ACC112 (cell line): ENCODE measurements at regions not wholly inside any gene's neighbourhood (a gene's known extent, or its start where the extent isn't known, plus 50 kb on each side); places are given as distances from the start of the nearest gene placed in this dataset.

Experiments used
- H2AFZ ChIP-seq: fragments of 200-600 bp; sonication (generic); one replicate; pipeline ENCODE4 v1.6.0; 2017; ENCODE audit warnings: antibody characterized with exemption, low read length; ENCODE audit not compliant: unreplicated experiment
- H3K27ac ChIP-seq: fragments of 200-600 bp; sonication (generic); 2 replicates; pipeline ENCODE4 v1.5.1; 2014; ENCODE audit warnings: low read depth, mild to moderate bottlenecking, antibody characterized with exemption, low read length, moderate library complexity
- H3K27me3 ChIP-seq: fragments of 200-600 bp; sonication (generic); 2 replicates; pipeline ENCODE4 v1.6.1; 2014; ENCODE audit warnings: mild to moderate bottlenecking, antibody characterized with exemption, low read length, moderate library complexity, mixed read lengths; ENCODE audit not compliant: insufficient read depth
- H3K36me3 ChIP-seq: fragments of 200-600 bp; sonication (generic); 2 replicates; pipeline ENCODE4 v1.6.1; 2016; ENCODE audit warnings: mild to moderate bottlenecking, antibody characterized with exemption, low read length, moderate library complexity, mixed read lengths; ENCODE audit not compliant: insufficient read depth
- H3K4me1 ChIP-seq: fragments of 200-600 bp; sonication (generic); one replicate; pipeline ENCODE4 v1.6.1; 2016; ENCODE audit warnings: low read length, mixed read lengths; ENCODE audit not compliant: insufficient read depth, unreplicated experiment, control insufficient read depth
- H3K4me3 ChIP-seq: fragments of 200-600 bp; sonication (generic); 2 replicates; pipeline ENCODE4 v1.5.1; 2014; ENCODE audit warnings: mild to moderate bottlenecking, low read depth, low read length
- H3K79me2 ChIP-seq: fragments of 200-600 bp; sonication (generic); one replicate; pipeline ENCODE4 v1.6.0; 2016; ENCODE audit warnings: low read length; ENCODE audit not compliant: control insufficient read depth, unreplicated experiment, insufficient read depth

DNA sequence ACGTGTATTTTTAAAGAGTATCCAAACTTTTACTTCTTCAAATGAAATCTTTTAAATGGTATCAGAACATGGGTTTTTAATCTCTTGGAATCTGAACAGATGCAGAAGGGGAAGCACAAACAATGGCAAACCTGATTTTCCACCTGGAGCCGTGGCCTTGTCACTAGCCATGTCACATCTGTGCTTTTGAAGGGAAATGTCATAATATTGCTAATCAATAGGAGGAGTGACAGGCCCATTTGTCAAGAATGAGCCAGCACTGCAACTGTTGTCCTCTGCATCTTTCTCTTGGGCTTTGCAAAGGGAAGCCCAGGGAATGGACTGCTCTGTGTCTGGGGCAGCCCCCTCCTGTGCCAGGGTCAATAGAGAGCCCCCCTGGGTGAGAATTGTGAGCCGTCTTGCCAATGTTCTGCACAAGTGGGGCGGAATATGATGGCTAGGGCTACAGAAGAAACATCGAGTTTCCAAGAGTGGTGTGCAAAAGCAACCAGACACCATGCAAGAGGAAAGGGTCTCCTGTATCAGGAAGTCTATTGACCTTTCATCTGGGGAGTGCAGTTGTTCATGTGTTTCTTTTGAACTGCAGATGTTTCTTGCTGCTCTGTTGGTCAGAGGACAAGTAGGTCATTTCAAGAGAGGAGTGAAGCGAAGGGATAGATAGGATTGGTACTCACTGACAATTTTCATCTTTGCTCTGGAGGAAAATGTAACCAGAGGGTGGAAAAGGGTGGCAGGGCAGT is 181.8 kb upstream of the NPVF start:
- H3K79me2 ChIP-seq: no peaks in the 10 kb centered on the region
- no peaks in the 10 kb centered on the region for H3K4me1 ChIP-seq
- no peak overlapping the region for H3K4me3 ChIP-seq
- no peak overlapping the region for H3K27ac ChIP-seq
- H2AFZ ChIP-seq: no peak overlapping the region
- no peaks in the 10 kb centered on the region for H3K36me3 ChIP-seq
- H3K27me3 ChIP-seq: no peaks in the 10 kb centered on the region

DNA sequence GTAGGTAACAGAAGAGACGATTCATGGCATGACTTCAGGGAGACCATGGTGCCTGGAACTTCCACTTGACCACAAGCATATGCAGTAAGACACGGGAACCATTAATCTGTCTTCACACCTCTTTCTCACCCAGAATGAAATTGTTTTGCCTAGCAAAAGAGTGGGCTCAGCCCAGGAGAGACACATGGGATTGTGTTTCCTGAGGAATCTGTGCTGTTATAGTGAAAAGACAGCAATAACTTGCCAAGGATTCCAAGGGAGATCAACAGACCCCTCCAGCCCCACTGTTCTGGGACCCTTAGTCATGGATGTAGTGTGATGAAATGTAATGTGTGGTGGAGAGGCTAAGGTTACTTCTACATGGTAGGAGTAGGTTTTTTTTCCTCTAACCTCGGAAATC is 192.5 kb upstream of the NPVF start:
- H3K27me3 ChIP-seq: no peaks in the 10 kb centered on the region
- no peaks in the 10 kb centered on the region for H3K36me3 ChIP-seq
- no peak overlapping the region for H2AFZ ChIP-seq
- no peaks in the 10 kb centered on the region for H3K79me2 ChIP-seq
- no peak overlapping the region for H3K27ac ChIP-seq
- H3K4me3 ChIP-seq: no peak overlapping the region
- no peaks in the 10 kb centered on the region for H3K4me1 ChIP-seq

DNA sequence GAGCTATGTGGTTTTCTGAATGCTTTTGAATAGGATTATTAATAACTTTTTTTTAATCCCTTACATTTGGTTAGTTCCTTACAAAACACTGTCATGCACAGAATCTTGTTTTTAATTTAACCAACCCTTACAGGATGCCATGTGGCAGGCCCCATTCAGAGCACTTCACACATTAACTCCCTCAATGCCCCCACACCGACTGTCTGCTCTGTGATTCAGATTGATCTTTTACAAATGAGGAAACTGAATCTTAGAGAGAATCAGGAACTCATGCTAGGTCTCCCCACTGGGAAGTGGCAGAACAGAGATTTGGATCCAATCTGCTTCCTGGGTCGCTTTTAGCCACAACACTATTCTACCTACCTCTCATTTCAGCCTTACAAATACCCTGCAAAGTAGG is 195.8 kb upstream of the NPVF start:
- no peak overlapping the region for H3K4me3 ChIP-seq
- no peaks in the 10 kb centered on the region for H3K79me2 ChIP-seq
- no peak overlapping the region for H2AFZ ChIP-seq
- H3K4me1 ChIP-seq: no peaks in the 10 kb centered on the region
- H3K36me3 ChIP-seq: no peaks in the 10 kb centered on the region
- H3K27me3 ChIP-seq: no peaks in the 10 kb centered on the region
- H3K27ac ChIP-seq: no peak overlapping the region

DNA sequence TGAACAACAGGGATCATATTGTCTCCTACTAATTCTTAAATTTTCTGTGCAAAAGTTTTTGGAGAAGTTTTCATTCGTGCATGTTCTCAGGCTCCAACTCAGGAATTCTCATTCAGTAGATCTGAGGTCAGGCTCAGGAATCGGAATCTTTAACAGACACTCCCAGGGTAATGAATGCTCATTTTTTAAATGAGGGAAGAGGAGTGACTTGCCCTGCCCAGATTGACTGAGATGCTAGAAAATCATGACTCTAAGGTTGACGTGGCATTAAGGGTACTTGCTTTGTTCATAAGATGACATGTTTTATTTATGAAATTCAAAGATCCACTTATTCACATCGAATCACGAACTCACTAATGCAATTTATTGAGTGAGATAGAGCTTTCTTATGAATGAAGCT is 196.6 kb upstream of the NPVF start:
- Histone ChIP-seq H3K36me3 (no peaks in the 10 kb centered on the region), H3K4me1 (no peaks in the 10 kb centered on the region), H3K4me3 (no peak overlapping the region), H3K27ac (no peak overlapping the region), H3K27me3 (no peaks in the 10 kb centered on the region), H3K79me2 (no peaks in the 10 kb centered on the region), H2AFZ (no peak overlapping the region)

DNA sequence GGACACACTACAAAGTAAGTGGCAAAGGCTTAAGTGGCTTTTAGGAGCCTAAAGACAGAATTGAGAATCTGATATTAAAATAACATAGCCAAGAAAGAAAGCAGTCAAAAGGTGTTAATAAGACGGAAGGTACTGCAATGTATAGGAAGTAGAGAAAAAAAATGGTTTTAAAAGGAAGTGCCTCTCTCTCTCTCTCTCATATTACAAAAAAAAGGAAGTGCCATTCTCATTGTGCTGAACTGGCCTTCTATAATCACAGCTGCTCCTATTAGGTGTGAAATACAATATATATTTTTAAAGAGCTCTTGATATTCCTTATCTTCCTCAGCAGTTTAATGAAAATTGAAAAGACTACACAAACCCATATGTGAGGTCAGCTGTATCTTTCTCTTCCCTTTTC is 199.4 kb upstream of the NPVF start:
- no peaks in the 10 kb centered on the region for H3K27me3 ChIP-seq
- H2AFZ ChIP-seq: no peak overlapping the region
- no peaks in the 10 kb centered on the region for H3K79me2 ChIP-seq

DNA sequence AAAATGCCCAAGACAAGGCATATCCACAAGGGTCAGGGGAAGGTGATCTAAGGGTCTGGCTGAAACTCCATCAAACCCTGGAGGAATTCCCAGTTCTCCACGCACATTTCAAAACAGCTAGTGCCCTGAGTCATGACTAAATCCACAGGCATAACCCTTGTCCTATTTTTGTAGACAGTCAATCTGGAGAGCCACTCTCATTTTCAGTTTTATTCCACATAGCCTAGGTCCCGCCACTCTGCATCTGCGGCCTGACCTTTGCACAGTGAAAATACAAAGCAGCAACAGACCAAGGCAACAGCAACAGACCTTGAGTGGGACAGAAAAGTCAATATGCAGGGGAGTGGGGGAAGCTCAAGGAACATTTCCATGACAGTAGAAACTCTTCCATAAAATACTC is 201.4 kb upstream of the NPVF start:
- Histone ChIP-seq H3K27me3 (no peaks in the 10 kb centered on the region), H3K4me1 (no peaks in the 10 kb centered on the region), H3K27ac (no peak overlapping the region), H3K4me3 (no peak overlapping the region), H2AFZ (no peak overlapping the region), H3K79me2 (no peaks in the 10 kb centered on the region), H3K36me3 (no peaks in the 10 kb centered on the region)

More for the DNA sequence above, 199.4 kb upstream of the NPVF start:
- H3K4me1 ChIP-seq: no peaks in the 10 kb centered on the region
- no peak overlapping the region for H3K27ac ChIP-seq
- no peak overlapping the region for H3K4me3 ChIP-seq
- H3K36me3 ChIP-seq: no peaks in the 10 kb centered on the region

DNA sequence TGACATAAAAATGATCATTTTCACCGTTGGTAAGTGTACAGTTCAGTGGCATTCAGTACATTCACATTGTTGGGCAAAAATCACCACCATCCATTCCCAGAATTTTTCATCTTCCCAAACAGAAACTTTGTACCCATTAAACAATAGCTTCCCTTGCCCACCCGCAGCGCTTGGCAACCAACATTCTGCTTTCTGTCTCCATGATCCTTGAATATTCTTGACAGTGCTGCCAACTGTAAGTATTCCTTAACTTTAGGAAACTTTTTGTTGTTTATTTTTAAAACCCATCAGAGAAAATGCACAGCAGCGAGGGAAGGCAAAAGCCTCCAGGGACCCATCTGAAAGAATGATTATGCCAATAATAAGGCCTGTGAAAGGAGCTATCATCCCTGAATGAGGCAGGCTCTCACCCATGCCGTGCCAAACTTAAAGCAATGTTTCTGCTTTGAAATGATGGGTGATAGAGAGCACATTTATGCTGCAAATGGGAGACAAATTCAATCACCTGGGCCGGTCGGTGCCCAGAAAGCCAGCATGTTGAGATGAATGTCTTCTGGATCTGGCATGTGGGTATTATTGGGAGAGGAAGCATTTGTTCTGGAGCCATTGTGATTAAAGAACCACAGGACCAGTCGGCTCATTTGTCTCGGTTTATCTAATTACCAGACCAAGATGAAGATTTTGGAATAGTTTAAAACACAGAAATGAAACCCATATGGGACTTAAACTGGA is 202.1 kb upstream of the NPVF start:
- no peaks in the 10 kb centered on the region for H3K27me3 ChIP-seq
- H2AFZ ChIP-seq: no peak overlapping the region
- H3K79me2 ChIP-seq: no peaks in the 10 kb centered on the region
- H3K36me3 ChIP-seq: no peaks in the 10 kb centered on the region
- H3K27ac ChIP-seq: no peak overlapping the region
- no peaks in the 10 kb centered on the region for H3K4me1 ChIP-seq
- no peak overlapping the region for H3K4me3 ChIP-seq

DNA sequence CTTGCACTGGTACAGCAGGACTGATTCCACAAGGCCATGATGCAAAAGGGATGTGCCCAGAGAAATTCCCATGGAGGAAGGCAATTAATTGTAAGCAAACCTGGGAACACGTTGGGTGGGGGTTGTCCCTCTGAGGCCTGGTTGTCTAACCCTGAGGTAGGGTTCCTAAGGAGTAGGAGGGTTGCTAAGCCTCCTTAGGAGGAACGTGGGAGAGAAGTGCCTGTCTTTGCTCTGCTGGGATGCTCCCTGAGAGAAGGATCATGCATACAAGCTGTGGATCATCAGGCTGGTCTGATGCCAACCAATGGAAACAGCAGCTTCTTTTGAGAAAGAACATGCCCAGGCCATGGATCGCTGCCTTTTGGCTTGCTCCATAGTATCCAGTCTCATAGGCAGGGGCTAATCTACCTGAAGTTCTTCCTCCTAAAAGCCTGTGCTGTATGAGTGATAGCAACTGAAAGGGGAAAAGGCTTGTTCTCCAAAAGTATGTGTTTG is 203.7 kb upstream of the NPVF start:
- Histone ChIP-seq H3K79me2 (no peaks in the 10 kb centered on the region), H3K27ac (no peak overlapping the region), H3K4me1 (no peaks in the 10 kb centered on the region), H3K4me3 (no peak overlapping the region), H2AFZ (no peak overlapping the region), H3K36me3 (no peaks in the 10 kb centered on the region), H3K27me3 (no peaks in the 10 kb centered on the region)

DNA sequence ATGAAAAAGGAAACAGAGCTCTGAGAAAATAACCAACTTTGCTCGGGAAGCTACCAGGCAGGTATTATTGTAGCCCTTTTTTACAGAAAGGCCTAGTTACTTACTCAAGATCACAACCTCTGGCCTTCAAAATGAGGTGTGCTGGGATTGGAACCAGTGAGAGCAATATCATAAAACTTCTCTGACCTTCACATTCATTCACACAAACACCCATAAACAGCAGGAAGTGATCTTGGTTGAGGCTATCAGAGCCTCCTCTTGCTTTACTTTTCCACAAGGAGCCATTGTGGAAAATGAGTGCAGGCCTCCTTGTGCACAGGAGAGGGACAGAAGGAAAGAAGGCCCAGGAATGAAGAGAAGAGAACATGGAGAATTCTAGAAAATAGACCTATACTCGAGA is 204.5 kb upstream of the NPVF start:
- Histone ChIP-seq H3K27ac (no peak overlapping the region), H3K4me3 (no peak overlapping the region), H3K79me2 (no peaks in the 10 kb centered on the region), H3K27me3 (no peaks in the 10 kb centered on the region), H3K4me1 (no peaks in the 10 kb centered on the region), H2AFZ (no peak overlapping the region), H3K36me3 (no peaks in the 10 kb centered on the region)

DNA sequence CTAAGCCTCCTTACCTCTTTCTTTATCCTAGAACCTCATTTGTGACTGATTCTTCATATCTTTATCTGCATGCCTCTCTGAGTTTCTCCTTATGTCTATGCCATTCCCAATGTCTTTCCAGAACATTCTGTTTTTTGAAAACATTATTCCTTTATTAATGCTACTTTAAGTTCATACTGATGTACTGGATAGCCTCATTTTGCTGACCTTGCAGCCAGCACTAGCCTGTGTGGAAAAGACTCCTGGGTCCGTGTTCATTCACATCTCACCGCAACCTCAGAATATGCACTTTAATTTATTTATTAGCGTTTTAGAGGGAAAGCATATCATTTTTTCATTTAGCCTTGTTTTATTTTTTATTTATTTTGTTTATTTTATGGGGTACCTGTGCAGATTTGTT is 208.1 kb upstream of the NPVF start:
- Histone ChIP-seq H2AFZ (no peak overlapping the region), H3K27me3 (no peaks in the 10 kb centered on the region), H3K4me1 (no peaks in the 10 kb centered on the region), H3K36me3 (no peaks in the 10 kb centered on the region), H3K27ac (no peak overlapping the region), H3K79me2 (no peaks in the 10 kb centered on the region), H3K4me3 (no peak overlapping the region)

DNA sequence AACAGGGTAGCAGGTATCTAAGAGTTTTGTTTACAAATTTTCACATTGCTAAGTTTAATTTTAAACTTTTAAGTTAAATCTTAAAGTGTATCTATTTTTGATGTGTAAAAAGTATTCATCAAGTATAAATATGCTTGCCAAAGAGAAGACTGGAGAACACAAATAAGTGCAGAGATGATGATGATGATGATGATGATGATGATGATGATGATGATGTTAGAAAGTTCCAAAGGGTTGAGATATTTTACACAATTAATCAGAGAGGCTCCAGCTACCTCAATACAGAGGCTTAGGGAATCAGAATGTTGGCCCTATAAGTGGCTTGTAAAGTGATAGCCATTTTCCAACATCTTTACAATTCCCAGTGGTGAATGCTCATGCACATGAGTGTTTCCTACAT is 209.0 kb upstream of the NPVF start:
- no peaks in the 10 kb centered on the region for H3K79me2 ChIP-seq

More for the DNA sequence above, 209.0 kb upstream of the NPVF start:
- Histone ChIP-seq H3K4me1 (no peaks in the 10 kb centered on the region), H3K27ac (no peak overlapping the region), H3K36me3 (no peaks in the 10 kb centered on the region), H3K4me3 (no peak overlapping the region), H3K27me3 (no peaks in the 10 kb centered on the region), H2AFZ (no peak overlapping the region)
